Nephron (organoid): ENCODE measurements at regions not wholly inside any gene's neighbourhood (a gene's known extent, or its start where the extent isn't known, plus 50 kb on each side); places are given as distances from the start of the nearest gene placed in this dataset.
"Not testable (repeated sequence)": the region's sequence is repeated elsewhere in the genome, so short reads cannot be mapped to it uniquely, and the experiment has no call there.

Source experiments
- H3K27ac Mint-ChIP-seq, 3 experiments: 2 replicates each; pipeline ENCODE4 v1.8.0; 2020; ENCODE audit warnings: mixed read lengths in 3 of 3, mild to moderate bottlenecking in 2 of 3, moderate library complexity in 1 of 3
- H3K27me3 Mint-ChIP-seq: 2 replicates; pipeline ENCODE4 v1.8.0; 2021; ENCODE audit warnings: low read depth, mild to moderate bottlenecking, moderate library complexity, mixed read lengths
- H3K36me3 Mint-ChIP-seq: 2 replicates; pipeline ENCODE4 v1.8.0; 2020; ENCODE audit warnings: low read depth, mixed read lengths
- H3K4me1 Mint-ChIP-seq: 2 replicates; pipeline ENCODE4 v1.8.0; 2020; ENCODE audit warnings: mixed read lengths
- H3K4me3 Mint-ChIP-seq, 3 experiments: 2 replicates each; pipeline ENCODE4 v1.8.0; 2020; ENCODE audit warnings: mild to moderate bottlenecking in 3 of 3, mixed read lengths in 3 of 3, moderate library complexity in 2 of 3
- H3K9me3 Mint-ChIP-seq: 2 replicates; pipeline ENCODE4 v1.8.0; 2020; ENCODE audit warnings: mixed read lengths
- TF ChIP-seq, protein P1 (sequence below), 3 experiments: fragments of 200-600 bp; sonication (generic); IDR thresholded peaks; one replicate each; pipeline ENCODE4 v1.5.0; 2021; ENCODE audit warnings: antibody characterized with exemption in 3 of 3; ENCODE audit not compliant: unreplicated experiment in 3 of 3

DNA sequence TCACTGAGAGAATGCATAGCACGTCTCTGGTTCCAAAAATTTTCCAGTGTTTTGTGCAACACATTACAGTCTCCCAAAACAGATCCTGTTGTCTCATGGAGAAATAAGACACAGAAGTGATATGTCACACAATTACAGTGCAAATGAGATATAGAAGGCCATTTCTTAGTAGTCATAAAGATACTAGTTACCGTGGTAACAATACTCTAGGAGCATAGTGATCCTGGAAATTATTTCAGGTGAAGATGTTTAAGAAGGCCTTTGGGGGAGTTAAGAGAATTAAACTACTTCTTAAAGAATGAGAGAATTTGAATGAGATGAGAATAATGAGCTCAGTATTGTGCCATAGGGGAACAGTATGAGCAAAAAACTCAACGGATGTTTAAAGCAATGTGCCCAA is 628.0 kb upstream of the MIR17HG start:
- Mint-ChIP-seq H3K36me3 (no peaks in the 10 kb centered on the region), H3K27me3 (no peaks in the 10 kb centered on the region), H3K27ac (peak overlapping the region in 1 of 3 experiments; percentile 93), H3K4me3 (no peak overlapping the region), H3K4me1 (peaks cover 13% of the 10 kb centered on the region), H3K9me3 (no peaks in the 10 kb centered on the region)
- TF ChIP-seq, protein P1, sequence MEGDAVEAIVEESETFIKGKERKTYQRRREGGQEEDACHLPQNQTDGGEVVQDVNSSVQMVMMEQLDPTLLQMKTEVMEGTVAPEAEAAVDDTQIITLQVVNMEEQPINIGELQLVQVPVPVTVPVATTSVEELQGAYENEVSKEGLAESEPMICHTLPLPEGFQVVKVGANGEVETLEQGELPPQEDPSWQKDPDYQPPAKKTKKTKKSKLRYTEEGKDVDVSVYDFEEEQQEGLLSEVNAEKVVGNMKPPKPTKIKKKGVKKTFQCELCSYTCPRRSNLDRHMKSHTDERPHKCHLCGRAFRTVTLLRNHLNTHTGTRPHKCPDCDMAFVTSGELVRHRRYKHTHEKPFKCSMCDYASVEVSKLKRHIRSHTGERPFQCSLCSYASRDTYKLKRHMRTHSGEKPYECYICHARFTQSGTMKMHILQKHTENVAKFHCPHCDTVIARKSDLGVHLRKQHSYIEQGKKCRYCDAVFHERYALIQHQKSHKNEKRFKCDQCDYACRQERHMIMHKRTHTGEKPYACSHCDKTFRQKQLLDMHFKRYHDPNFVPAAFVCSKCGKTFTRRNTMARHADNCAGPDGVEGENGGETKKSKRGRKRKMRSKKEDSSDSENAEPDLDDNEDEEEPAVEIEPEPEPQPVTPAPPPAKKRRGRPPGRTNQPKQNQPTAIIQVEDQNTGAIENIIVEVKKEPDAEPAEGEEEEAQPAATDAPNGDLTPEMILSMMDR (IDR thresholded peaks at IDR 0.05; ENCODE audit: unreplicated experiment in 3 of 3): no peak

DNA sequence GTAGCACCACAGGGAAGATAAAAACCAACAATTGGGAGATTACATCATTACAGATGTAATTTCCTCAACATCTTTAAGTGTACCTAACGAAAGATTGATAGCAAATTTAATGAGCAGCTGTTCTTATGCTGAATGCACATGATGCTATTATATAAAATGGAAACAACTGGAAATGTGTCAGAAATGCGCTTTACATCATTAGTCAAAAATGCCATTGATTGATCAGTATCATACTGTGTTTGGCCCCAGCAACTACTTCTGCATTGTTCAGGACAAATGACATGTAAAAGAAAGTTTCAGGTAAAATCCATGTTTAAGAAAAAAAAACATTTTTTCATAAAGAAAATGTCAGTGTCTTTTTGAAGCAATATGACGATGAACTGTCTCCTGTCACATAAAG is 625.5 kb upstream of the MIR17HG start:
- peaks cover 10% of the 10 kb centered on the region for H3K4me1 Mint-ChIP-seq
- H3K36me3 Mint-ChIP-seq: no peaks in the 10 kb centered on the region
- no peak overlapping the region for H3K27ac Mint-ChIP-seq
- H3K27me3 Mint-ChIP-seq: no peaks in the 10 kb centered on the region
- TF ChIP-seq, protein P1 (IDR thresholded peaks at IDR 0.05; ENCODE audit: unreplicated experiment in 3 of 3): no peak
- H3K9me3 Mint-ChIP-seq: no peaks in the 10 kb centered on the region
- no peak overlapping the region for H3K4me3 Mint-ChIP-seq

DNA sequence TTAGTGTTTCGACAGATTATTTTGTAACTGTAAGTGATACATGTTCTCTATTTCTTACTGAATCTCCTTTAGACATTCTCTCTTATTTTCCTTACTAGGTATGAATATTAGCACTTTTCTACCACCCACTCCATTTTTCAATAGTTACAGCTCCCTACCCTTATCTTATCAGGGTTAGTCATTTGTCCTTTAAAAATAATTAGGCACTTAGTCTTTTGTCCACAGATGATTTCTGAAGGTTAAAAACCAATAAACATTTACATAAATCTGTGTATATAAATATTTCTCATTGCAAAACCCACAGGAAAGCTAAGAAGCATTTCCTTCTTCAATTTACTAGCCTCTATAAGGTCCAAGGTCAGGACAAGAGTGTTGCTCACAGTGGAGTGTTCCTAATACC is 624.1 kb upstream of the MIR17HG start:
- Mint-ChIP-seq H3K36me3 (no peaks in the 10 kb centered on the region), H3K27ac (peak overlapping the region in 1 of 3 experiments; percentile 60), H3K9me3 (no peaks in the 10 kb centered on the region), H3K4me3 (no peak overlapping the region), H3K27me3 (no peaks in the 10 kb centered on the region), H3K4me1 (no peaks in the 10 kb centered on the region)
- TF ChIP-seq, protein P1 (IDR thresholded peaks at IDR 0.05; ENCODE audit: unreplicated experiment in 3 of 3): no peak

DNA sequence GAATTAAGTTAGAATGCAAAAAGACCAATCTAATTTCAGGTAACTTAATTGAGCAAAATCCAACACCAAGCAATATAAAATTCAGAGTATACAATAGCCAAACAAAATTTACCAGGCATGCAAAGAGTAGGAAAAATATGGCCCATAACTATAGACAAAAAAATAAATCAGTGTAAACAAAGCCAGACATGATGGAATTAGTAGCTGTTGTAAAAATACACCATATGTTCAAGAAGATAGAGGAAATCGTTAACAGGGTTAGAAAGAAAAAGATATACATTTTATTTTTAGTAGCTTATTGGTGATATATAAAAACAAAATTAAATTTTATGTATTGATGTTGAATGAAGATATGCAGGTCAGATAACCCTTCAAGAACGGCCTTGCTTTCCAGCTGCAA is 621.1 kb upstream of the MIR17HG start:
- Mint-ChIP-seq H3K4me1 (no peaks in the 10 kb centered on the region), H3K36me3 (no peaks in the 10 kb centered on the region), H3K27ac (peak overlapping the region in 1 of 3 experiments; percentile 8), H3K4me3 (no peak overlapping the region), H3K27me3 (peaks cover under 1% of the 10 kb centered on the region), H3K9me3 (peaks cover 5% of the 10 kb centered on the region)
- TF ChIP-seq, protein P1 (IDR thresholded peaks at IDR 0.05; ENCODE audit: unreplicated experiment in 3 of 3): no peak

DNA sequence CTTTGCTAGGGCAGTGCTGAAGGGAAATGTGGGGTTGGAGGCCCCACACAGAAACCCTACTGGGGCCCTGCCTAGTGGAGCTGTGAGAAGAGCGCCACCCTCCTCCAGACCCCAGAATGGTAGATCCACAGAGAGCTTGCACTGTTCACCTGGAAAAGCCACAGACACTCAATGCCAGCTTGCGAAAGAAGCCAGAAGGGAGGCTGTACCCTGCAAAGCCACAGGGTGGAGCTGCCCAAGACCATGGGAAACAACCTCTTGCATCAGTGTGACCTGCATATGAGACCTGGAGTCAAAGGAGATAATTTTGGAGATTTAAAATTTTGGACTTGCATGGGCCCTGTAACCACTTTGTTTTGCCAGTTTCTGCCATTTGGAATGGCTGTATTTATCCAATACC is 615.4 kb upstream of the MIR17HG start:
- Mint-ChIP-seq H3K4me3 (no peak overlapping the region), H3K27ac (no peak overlapping the region), H3K36me3 (no peaks in the 10 kb centered on the region), H3K4me1 (no peaks in the 10 kb centered on the region), H3K27me3 (peaks cover 3% of the 10 kb centered on the region), H3K9me3 (peaks cover 27% of the 10 kb centered on the region)
- TF ChIP-seq, protein P1 (IDR thresholded peaks at IDR 0.05; ENCODE audit: unreplicated experiment in 3 of 3): no peak

DNA sequence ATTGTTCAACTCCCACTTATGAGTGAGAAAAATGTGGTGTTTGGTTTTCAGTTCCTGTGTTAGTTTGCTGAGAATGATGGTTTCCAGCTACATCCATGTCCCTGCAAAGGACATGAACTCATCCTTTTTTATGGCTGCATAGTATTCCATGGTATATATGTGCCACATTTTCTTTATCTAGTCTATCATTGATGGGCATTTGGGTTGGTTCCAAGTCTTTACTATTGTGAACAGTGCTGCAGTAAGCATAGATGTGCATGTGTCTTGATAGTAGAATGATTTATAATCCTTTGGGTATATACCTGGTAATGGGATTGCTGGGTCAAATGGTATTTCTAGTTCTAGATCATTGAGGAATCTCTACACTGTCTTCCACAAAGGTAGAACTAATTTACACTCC is 613.0 kb upstream of the MIR17HG start:
- H3K36me3 Mint-ChIP-seq, H3K27me3 Mint-ChIP-seq, H3K4me1 Mint-ChIP-seq, H3K27ac Mint-ChIP-seq, H3K4me3 Mint-ChIP-seq: not testable (repeated sequence)
- H3K9me3 Mint-ChIP-seq: peaks cover 31% of the 10 kb centered on the region
